IMR-90 (cell line): ENCODE measurements at regions not wholly inside any gene's neighbourhood (a gene's known extent, or its start where the extent isn't known, plus 50 kb on each side); places are given as distances from the start of the nearest gene placed in this dataset.

ENCODE experiments used
- ATAC-seq: fragments of 200-7000 bp; cut with Tn5 transposase; 2 replicates; pipeline ENCODE4 v1.9.1; 2020; ENCODE audit warnings: low read depth, mild to moderate bottlenecking, moderate library complexity
- BruUV-seq: library from RNA; stranded (reverse); fragments of 400-500 nt; replicated peaks from 2 replicates; lab custom pipeline; 2021; lab: Mats Ljungman, UMichigan
- CTCF ChIA-PET: fragments of 300-600 bp; formaldehyde crosslinking; extraction: SDS; loops from one replicate; lab custom pipeline; 2021; ENCODE audit warnings: antibody characterized with exemption; lab: Yijun Ruan, JAX
- POLR2A ChIA-PET: fragments of 300-600 bp; sonication (Branson Sonifier 250); formaldehyde crosslinking; loops from one replicate; lab custom pipeline; 2022; ENCODE audit warnings: antibody characterized with exemption; ENCODE audit not compliant: unreplicated experiment; lab: Charles Lee
- DNase-seq: peaks from one replicate; pipeline ENCODE4 v3.0.0; 2013
- H2AFZ ChIP-seq: replicated peaks from 2 replicates; pipeline ENCODE3; 2013; ENCODE audit warnings: low read length, mild to moderate bottlenecking; ENCODE audit not compliant: poor library complexity
- H2AK5ac ChIP-seq: 2 replicates; pipeline ENCODE4 v1.6.1; 2013; ENCODE audit warnings: low read depth, low read length, inconsistent platforms
- H2AK9ac ChIP-seq: replicated peaks from 2 replicates; pipeline ENCODE3; 2013; ENCODE audit warnings: mild to moderate bottlenecking, low read depth, low read length, moderate library complexity; ENCODE audit not compliant: poor library complexity
- H2BK120ac ChIP-seq: 2 replicates; pipeline ENCODE4 v1.6.1; 2013; ENCODE audit warnings: low read depth, low read length, inconsistent platforms
- H2BK15ac ChIP-seq: 3 replicates; pipeline ENCODE4 v1.6.1; 2013; ENCODE audit warnings: low read depth, low read length, inconsistent platforms
- H2BK20ac ChIP-seq: 2 replicates; pipeline ENCODE4 v1.6.1; 2013; ENCODE audit warnings: low read depth, mild to moderate bottlenecking, inconsistent platforms, low read length, moderate library complexity
- H2BK5ac ChIP-seq: 2 replicates; pipeline ENCODE4 v1.6.1; 2013; ENCODE audit warnings: mild to moderate bottlenecking, low read depth, low read length, inconsistent platforms; ENCODE audit not compliant: poor library complexity, severe bottlenecking
- H3K14ac ChIP-seq: replicated peaks from 2 replicates; pipeline ENCODE4 v1.6.1; 2013; ENCODE audit warnings: low read depth, low read length, inconsistent platforms
- H3K18ac ChIP-seq: 2 replicates; pipeline ENCODE4 v1.6.1; 2013; ENCODE audit warnings: low read depth, low read length, control low read depth
- H3K23ac ChIP-seq: 2 replicates; pipeline ENCODE4 v1.6.1; 2013; ENCODE audit warnings: low read depth, low read length, inconsistent platforms
- H3K27ac ChIP-seq: 2 replicates; pipeline ENCODE4 v1.5.1; 2013; ENCODE audit warnings: mild to moderate bottlenecking, control low read depth, low read length; ENCODE audit not compliant: insufficient read depth
- H3K27me3 ChIP-seq: 2 replicates; pipeline ENCODE4 v1.6.1; 2013; ENCODE audit warnings: low read length; ENCODE audit not compliant: control insufficient read depth, insufficient read depth
- H3K36me3 ChIP-seq: 2 replicates; pipeline ENCODE4 v1.6.1; 2013; ENCODE audit warnings: low read length, mixed read lengths; ENCODE audit not compliant: control insufficient read depth, insufficient read depth
- H3K4ac ChIP-seq: 2 replicates; pipeline ENCODE4 v1.6.1; 2013; ENCODE audit warnings: low read depth, low read length, inconsistent platforms
- H3K4me1 ChIP-seq: 2 replicates; pipeline ENCODE4 v1.6.1; 2013; ENCODE audit warnings: low read length, mixed read lengths; ENCODE audit not compliant: control insufficient read depth, insufficient read depth
- H3K4me2 ChIP-seq: 2 replicates; pipeline ENCODE4 v1.6.1; 2013; ENCODE audit warnings: low read depth, mild to moderate bottlenecking, control low read depth, low read length, moderate library complexity
- H3K4me3 ChIP-seq: 2 replicates; pipeline ENCODE4 v1.5.1; 2013; ENCODE audit warnings: low read depth, mild to moderate bottlenecking, control low read depth, low read length, moderate library complexity; ENCODE audit not compliant: insufficient read depth
- H3K56ac ChIP-seq: 2 replicates; pipeline ENCODE4 v1.6.1; 2013; ENCODE audit warnings: low read length, inconsistent platforms; ENCODE audit not compliant: insufficient read depth; ENCODE audit errors: extremely low read depth
- H3K79me1 ChIP-seq, 2 experiments: 2 replicates each; pipeline ENCODE4 v1.6.1; 2013; ENCODE audit warnings: low read length in 2 of 2, inconsistent platforms in 1 of 2, low read depth in 1 of 2
- H3K9ac ChIP-seq: 2 replicates; pipeline ENCODE4 v1.6.1; 2013; ENCODE audit warnings: low read depth, low read length, control low read depth
- H3K9me1 ChIP-seq: 2 replicates; pipeline ENCODE4 v1.6.1; 2013; ENCODE audit warnings: low read length, inconsistent platforms; ENCODE audit not compliant: insufficient read depth
- H3K9me3 ChIP-seq: 2 replicates; pipeline ENCODE4 v1.6.1; 2013; ENCODE audit warnings: low read length; ENCODE audit not compliant: control insufficient read depth, insufficient read depth
- H4K20me1 ChIP-seq: 2 replicates; pipeline ENCODE4 v1.6.1; 2013; ENCODE audit warnings: low read length, inconsistent platforms; ENCODE audit not compliant: insufficient read depth
- H4K5ac ChIP-seq: 2 replicates; pipeline ENCODE4 v1.6.1; 2013; ENCODE audit warnings: mild to moderate bottlenecking, low read depth, low read length, control low read depth
- H4K8ac ChIP-seq, 2 experiments: 2 replicates each; pipeline ENCODE4 v1.6.1; 2013; ENCODE audit warnings: low read depth in 2 of 2, low read length in 2 of 2, control low read depth in 1 of 2, inconsistent platforms in 1 of 2
- H4K91ac ChIP-seq: 2 replicates; pipeline ENCODE4 v1.6.1; 2013; ENCODE audit warnings: low read depth, low read length, inconsistent platforms; ENCODE audit not compliant: insufficient read depth
- CEBPB ChIP-seq: IDR thresholded peaks from 2 replicates; pipeline ENCODE4 v1.6.1; 2012; ENCODE audit warnings: low read depth, low read length, improper control_type of control experiment
- CHD1 ChIP-seq: IDR thresholded peaks from 2 replicates; pipeline ENCODE4 v1.6.1; 2012; ENCODE audit warnings: low read depth, low read length, improper control_type of control experiment
- MAZ ChIP-seq: IDR thresholded peaks from 2 replicates; pipeline ENCODE4 v1.6.1; 2012; ENCODE audit warnings: low read depth, mild to moderate bottlenecking, low read length, improper control_type of control experiment, moderate library complexity, borderline replicate concordance
- NFE2L2 ChIP-seq: fragments of 150-350 bp; IDR thresholded peaks from 2 replicates; pipeline ENCODE4 v1.6.1; 2016; ENCODE audit warnings: low read depth, mild to moderate bottlenecking, low read length
- POLR2A ChIP-seq: IDR thresholded peaks from 2 replicates; pipeline ENCODE4 v1.6.1; 2012; ENCODE audit warnings: mild to moderate bottlenecking, low read depth, low read length
- RCOR1 ChIP-seq: IDR thresholded peaks from 2 replicates; pipeline ENCODE4 v1.6.1; 2012; ENCODE audit warnings: mild to moderate bottlenecking, low read length, improper control_type of control experiment; ENCODE audit not compliant: insufficient replicate concordance
- RFX5 ChIP-seq: IDR thresholded peaks from 2 replicates; pipeline ENCODE4 v1.8.0; 2012; ENCODE audit warnings: low read depth, mild to moderate bottlenecking, low read length, moderate library complexity
- SMC3 ChIP-seq: fragments of 150-350 bp; IDR thresholded peaks from 2 replicates; pipeline ENCODE4 v1.6.1; 2016; ENCODE audit warnings: low read depth, mild to moderate bottlenecking, antibody characterized with exemption, low read length, moderate library complexity
- WGBS, 2 experiments: methylation state at CpG; one replicate each; pipeline versions ENCODE4 v1.1.5 to v1.1.7; 2013; ENCODE audit warnings: missing lambda C conversion rate in 2 of 2; ENCODE audit not compliant: insufficient read length in 1 of 2; ENCODE audit errors: extremely low coverage in 2 of 2; 5-methylcytosine and 5-hydroxymethylcytosine counted together
- dilution Hi-C: fragments of 300-500 bp; cut with HindIII; formaldehyde crosslinking; loops from one replicate; pipeline ENCODE4 v1.14.3; 2018; ENCODE audit warnings: low sequenced_read_pairs; ENCODE audit not compliant: unreplicated experiment
- in situ Hi-C: fragments of 300-500 bp; cut with MboI; formaldehyde crosslinking; loops from 3 replicates; pipeline ENCODE4 v1.14.3; 2019; ENCODE audit warnings: low sequenced_read_pairs, inconsistent platforms, mixed read lengths
- intact Hi-C: fragments of 100-400 bp; cut with micrococcal nuclease; formaldehyde crosslinking; loops from 2 replicates; pipeline ENCODE4 v1.10.0; 2022
- TF ChIP-seq, protein P1 (sequence below): conservative IDR thresholded peaks from 2 replicates; pipeline ENCODE4 v1.5.1; 2012; ENCODE audit warnings: mild to moderate bottlenecking, low read depth, low read length, improper control_type of control experiment
- TF ChIP-seq, protein P2 (sequence below): fragments of 150-350 bp; IDR thresholded peaks from 2 replicates; pipeline ENCODE4 v1.6.1; 2017; ENCODE audit warnings: mild to moderate bottlenecking, antibody characterized with exemption, low read length, low read depth

DNA sequence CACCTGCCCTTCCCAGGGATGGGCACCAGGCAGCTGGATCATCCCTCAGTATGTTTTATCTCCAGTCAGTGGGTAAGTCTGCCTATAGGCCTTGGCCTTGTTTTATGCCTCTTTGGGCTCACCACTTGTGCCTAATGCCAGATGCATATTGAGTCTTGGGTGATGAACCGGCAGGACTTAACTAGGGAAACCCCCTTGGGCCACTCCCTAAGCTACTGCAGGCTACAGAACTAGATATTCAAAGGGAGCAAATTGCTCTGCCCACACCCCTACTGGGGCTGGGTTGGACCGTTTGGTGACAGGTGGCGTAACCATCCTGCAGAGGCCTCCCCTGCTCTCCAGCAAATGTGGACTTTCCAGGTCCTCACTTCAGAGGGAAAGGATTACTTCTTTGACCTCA is 115.7 kb upstream of the GDF10 start:
- ATAC-seq (no peak), DNase-seq (no peak)
- H2BK120ac ChIP-seq = no peak overlapping the region
- H3K9me1 ChIP-seq = no peaks in the 10 kb centered on the region; the same call in 1 of the 2 replicates
- H3K14ac ChIP-seq = no peak overlapping the region
- no peak overlapping the region for H3K4me3 ChIP-seq
- no peaks in the 10 kb centered on the region for H3K79me1 ChIP-seq
- no peak overlapping the region for H2AFZ ChIP-seq
- no peak overlapping the region for H2BK20ac ChIP-seq
- H3K9ac ChIP-seq = no peak overlapping the region
- no peaks in the 10 kb centered on the region for H4K20me1 ChIP-seq
- H3K4ac ChIP-seq = no peak overlapping the region
- H3K56ac ChIP-seq = no peak overlapping the region
- no peak overlapping the region for H3K4me2 ChIP-seq
- TF ChIP-seq CEBPB (no peak), SMC3 (no peak), MAZ (no peak), CHD1 (no peak), POLR2A (no peak), NFE2L2 (no peak), RFX5 (no peak), RCOR1 (no peak)
- TF ChIP-seq, protein P1, sequence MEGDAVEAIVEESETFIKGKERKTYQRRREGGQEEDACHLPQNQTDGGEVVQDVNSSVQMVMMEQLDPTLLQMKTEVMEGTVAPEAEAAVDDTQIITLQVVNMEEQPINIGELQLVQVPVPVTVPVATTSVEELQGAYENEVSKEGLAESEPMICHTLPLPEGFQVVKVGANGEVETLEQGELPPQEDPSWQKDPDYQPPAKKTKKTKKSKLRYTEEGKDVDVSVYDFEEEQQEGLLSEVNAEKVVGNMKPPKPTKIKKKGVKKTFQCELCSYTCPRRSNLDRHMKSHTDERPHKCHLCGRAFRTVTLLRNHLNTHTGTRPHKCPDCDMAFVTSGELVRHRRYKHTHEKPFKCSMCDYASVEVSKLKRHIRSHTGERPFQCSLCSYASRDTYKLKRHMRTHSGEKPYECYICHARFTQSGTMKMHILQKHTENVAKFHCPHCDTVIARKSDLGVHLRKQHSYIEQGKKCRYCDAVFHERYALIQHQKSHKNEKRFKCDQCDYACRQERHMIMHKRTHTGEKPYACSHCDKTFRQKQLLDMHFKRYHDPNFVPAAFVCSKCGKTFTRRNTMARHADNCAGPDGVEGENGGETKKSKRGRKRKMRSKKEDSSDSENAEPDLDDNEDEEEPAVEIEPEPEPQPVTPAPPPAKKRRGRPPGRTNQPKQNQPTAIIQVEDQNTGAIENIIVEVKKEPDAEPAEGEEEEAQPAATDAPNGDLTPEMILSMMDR = no peak
- TF ChIP-seq, protein P2, sequence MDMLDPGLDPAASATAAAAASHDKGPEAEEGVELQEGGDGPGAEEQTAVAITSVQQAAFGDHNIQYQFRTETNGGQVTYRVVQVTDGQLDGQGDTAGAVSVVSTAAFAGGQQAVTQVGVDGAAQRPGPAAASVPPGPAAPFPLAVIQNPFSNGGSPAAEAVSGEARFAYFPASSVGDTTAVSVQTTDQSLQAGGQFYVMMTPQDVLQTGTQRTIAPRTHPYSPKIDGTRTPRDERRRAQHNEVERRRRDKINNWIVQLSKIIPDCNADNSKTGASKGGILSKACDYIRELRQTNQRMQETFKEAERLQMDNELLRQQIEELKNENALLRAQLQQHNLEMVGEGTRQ = no peak
- H4K91ac ChIP-seq = no peak overlapping the region
- BruUV-seq = no TSS peak
- dilution Hi-C loops (no loop called here), in situ Hi-C loops (no loop called here), intact Hi-C loops (no loop called here)
- H3K27me3 ChIP-seq = peaks cover 11% of the 10 kb centered on the region; the same call in 1 of the 2 replicates
- ChIA-PET CTCF (no interaction called here), POLR2A (no interaction called here)
- no peak overlapping the region for H4K5ac ChIP-seq
- WGBS, 2 experiments = no CpG with 5 or more reads among the region's 3 CpGs
- no peaks in the 10 kb centered on the region for H3K9me3 ChIP-seq
- no peak overlapping the region for H3K23ac ChIP-seq
- no peaks in the 10 kb centered on the region for H3K4me1 ChIP-seq
- no peak overlapping the region for H4K8ac ChIP-seq
- H3K36me3 ChIP-seq = no peaks in the 10 kb centered on the region
- H3K18ac ChIP-seq = no peak overlapping the region
- H2AK5ac ChIP-seq = no peak overlapping the region
- H2BK5ac ChIP-seq = no peak overlapping the region
- H2BK15ac ChIP-seq = no peak overlapping the region
- no peak overlapping the region for H3K27ac ChIP-seq
- no peak overlapping the region for H2AK9ac ChIP-seq
